Omental fat pad (tissue), 3 donors: ENCODE measurements at regions not wholly inside any gene's neighbourhood (a gene's known extent, or its start where the extent isn't known, plus 50 kb on each side); places are given as distances from the start of the nearest gene placed in this dataset.

Experiments used
- ATAC-seq: fragments of 150-250 bp; one replicate; pipeline ENCODE4 v1.9.1; 2016; ENCODE audit warnings: mild to moderate bottlenecking, moderate library complexity; ENCODE audit not compliant: low FRiP score
- DNase-seq: peaks from one replicate; pipeline ENCODE4 v3.0.0-alpha.2; 2019; ENCODE audit warnings: low spot score
- CTCF ChIP-seq, 3 donors: fragments of 450-650 bp; IDR thresholded peaks; one replicate each; pipeline ENCODE4 v1.5.1; 2016 to 2017; ENCODE audit warnings: antibody characterized with exemption in 3 of 3, mild to moderate bottlenecking in 3 of 3, moderate library complexity in 2 of 3

GRCh38 chr4:171621646-171622045, 191.6 kb upstream of the GALNTL6 start:
- ATAC-seq (no peak), DNase-seq (no peak)

GRCh38 chr4:171612907-171613306, 200.3 kb upstream of the GALNTL6 start:
- TF ChIP-seq CTCF (IDR thresholded peaks at IDR 0.05), result no peak
- ATAC-seq, result no peak
- DNase-seq, result no peak

More at GRCh38 chr4:171621646-171622045, 191.6 kb upstream of the GALNTL6 start:
- no peak for TF ChIP-seq CTCF (IDR thresholded peaks at IDR 0.05)

GRCh38 chr4:171602638-171603355, 210.4 kb upstream of the GALNTL6 start:
- ATAC-seq (no peak), DNase-seq (no peak)
- TF ChIP-seq CTCF (IDR thresholded peaks at IDR 0.05), result no peak

- DNase-seq, result no peak
- TF ChIP-seq CTCF (IDR thresholded peaks at IDR 0.05), result no peak
- ATAC-seq, result no peak
Observed at GRCh38 chr4:171601091-171601490, 212.1 kb upstream of the GALNTL6 start.

GRCh38 chr4:171599628-171600027, 213.6 kb upstream of the GALNTL6 start:
- DNase-seq (no peak), ATAC-seq (no peak)
- TF ChIP-seq CTCF (IDR thresholded peaks at IDR 0.05), result no peak

- DNase-seq (no peak), ATAC-seq (no peak)
- no peak for TF ChIP-seq CTCF (IDR thresholded peaks at IDR 0.05)
Observed at GRCh38 chr4:171594293-171594692, 218.9 kb upstream of the GALNTL6 start.

GRCh38 chr4:171590716-171591115, 222.5 kb upstream of the GALNTL6 start:
- ATAC-seq (no peak), DNase-seq (no peak)
- TF ChIP-seq CTCF (IDR thresholded peaks at IDR 0.05), result no peak
